NT2/D1 (cell line): ENCODE measurements at regions not wholly inside any gene's neighbourhood (a gene's known extent, or its start where the extent isn't known, plus 50 kb on each side); places are given as distances from the start of the nearest gene placed in this dataset.

ENCODE experiments used
- SUZ12 ChIP-seq: IDR thresholded peaks from 2 replicates; pipeline ENCODE4 v1.6.1; 2011; ENCODE audit not compliant: insufficient read length, insufficient read depth; ENCODE audit errors: extremely low read depth
- YY1 ChIP-seq: IDR thresholded peaks from 2 replicates; pipeline ENCODE4 v1.6.1; 2011; ENCODE audit not compliant: insufficient read length, insufficient read depth
- ZNF274 ChIP-seq: IDR thresholded peaks from 2 replicates; pipeline ENCODE4 v1.6.1; 2011; ENCODE audit warnings: mild to moderate bottlenecking, low read depth, low read length

GRCh38 chr6:113584767-113585166, 272.4 kb upstream of the MARCKS start:
- TF ChIP-seq ZNF274 (no peak), YY1 (no peak), SUZ12 (no peak)
